8988T (cell line): ENCODE measurements at regions not wholly inside any gene's neighbourhood (a gene's known extent, or its start where the extent isn't known, plus 50 kb on each side); places are given as distances from the start of the nearest gene placed in this dataset.

ENCODE experiments used
- DNase-seq: peaks from one replicate; pipeline ENCODE4 v3.0.0; 2011

GRCh38 chr3:187906920-187907319 is 161.7 kb upstream of the BCL6 start:
- DNase-seq = no peak

GRCh38 chr3:187909866-187910265 is 164.6 kb upstream of the BCL6 start:
- DNase-seq = no peak

- no peak for DNase-seq
These were observed 166.7 kb upstream of the BCL6 start for GRCh38 chr3:187912007-187912406.

- no peak for DNase-seq
These were observed 168.4 kb upstream of the BCL6 start for GRCh38 chr3:187913617-187914033.

GRCh38 chr3:187914231-187914630 is 169.0 kb upstream of the BCL6 start:
- DNase-seq = no peak

- DNase-seq = no peak
These were observed 170.8 kb upstream of the BCL6 start for GRCh38 chr3:187916072-187916471.

- no peak for DNase-seq
These were observed 172.9 kb upstream of the BCL6 start for GRCh38 chr3:187918081-187918644.

GRCh38 chr3:187919048-187919447 is 173.8 kb upstream of the BCL6 start:
- DNase-seq = no peak

- DNase-seq = no peak
These were observed 174.3 kb upstream of the BCL6 start for GRCh38 chr3:187919544-187919943.

- no peak for DNase-seq
These were observed 174.8 kb upstream of the BCL6 start for GRCh38 chr3:187920030-187920429.

- no peak for DNase-seq
These were observed 175.6 kb upstream of the BCL6 start for GRCh38 chr3:187920913-187921312.

- DNase-seq = no peak
These were observed 176.3 kb upstream of the BCL6 start for GRCh38 chr3:187921391-187922074.

- DNase-seq = no peak
These were observed 177.6 kb upstream of the BCL6 start for GRCh38 chr3:187922704-187923416.

GRCh38 chr3:187924651-187925050 is 179.4 kb upstream of the BCL6 start:
- no peak for DNase-seq

- no peak for DNase-seq
These were observed 180.1 kb upstream of the BCL6 start for GRCh38 chr3:187925326-187925725.

GRCh38 chr3:187926620-187927019 is 181.4 kb upstream of the BCL6 start:
- no peak for DNase-seq

- no peak for DNase-seq
These were observed 182.3 kb upstream of the BCL6 start for GRCh38 chr3:187927565-187927964.

- no peak for DNase-seq
These were observed 184.0 kb upstream of the BCL6 start for GRCh38 chr3:187929112-187929816.

GRCh38 chr3:187930021-187930420 is 184.8 kb upstream of the BCL6 start:
- DNase-seq = no peak

GRCh38 chr3:187931101-187931500 is 185.8 kb upstream of the BCL6 start:
- no peak for DNase-seq

- no peak for DNase-seq
These were observed 186.6 kb upstream of the BCL6 start for GRCh38 chr3:187931770-187932278.

GRCh38 chr3:187932530-187932929 is 187.3 kb upstream of the BCL6 start:
- no peak for DNase-seq

- DNase-seq = no peak
These were observed 190.4 kb upstream of the BCL6 start for GRCh38 chr3:187935623-187936156.
